HUES64 (cell line): ENCODE measurements at regions not wholly inside any gene's neighbourhood (a gene's known extent, or its start where the extent isn't known, plus 50 kb on each side); places are given as distances from the start of the nearest gene placed in this dataset.

Experiments
- H3K27ac ChIP-seq: 2 replicates; pipeline ENCODE4 v1.7.0; 2013; ENCODE audit warnings: low read depth, low read length, inconsistent platforms
- H3K27me3 ChIP-seq: 2 replicates; pipeline ENCODE4 v1.6.1; 2013; ENCODE audit warnings: mild to moderate bottlenecking, low read length; ENCODE audit not compliant: insufficient read depth
- H3K36me3 ChIP-seq: 2 replicates; pipeline ENCODE4 v1.6.1; 2013; ENCODE audit warnings: mild to moderate bottlenecking, low read length; ENCODE audit not compliant: insufficient read depth
- H3K4me1 ChIP-seq: 2 replicates; pipeline ENCODE4 v1.6.1; 2013; ENCODE audit warnings: mild to moderate bottlenecking, low read length, moderate library complexity; ENCODE audit not compliant: insufficient read depth
- H3K4me3 ChIP-seq: 2 replicates; pipeline ENCODE4 v1.5.1; 2013; ENCODE audit warnings: mild to moderate bottlenecking, low read length, moderate library complexity
- H3K9ac ChIP-seq: 2 replicates; pipeline ENCODE4 v1.6.1; 2013; ENCODE audit warnings: mild to moderate bottlenecking, low read depth, low read length
- H3K9me3 ChIP-seq: 2 replicates; pipeline ENCODE4 v1.6.1; 2013; ENCODE audit warnings: low read depth, low read length; ENCODE audit not compliant: insufficient read depth
- WGBS: fragments of 150-250, 120-280 bp; methylation state at CpG from one replicate; pipeline ENCODE4 v1.1.7; 2013; ENCODE audit warnings: missing lambda C conversion rate; 5-methylcytosine and 5-hydroxymethylcytosine counted together

GRCh38 chr9:25904701-25905100 is 226.5 kb upstream of the TUSC1 start:
- no CpG with 5 or more reads among the region's 1 CpG for WGBS
- no peaks in the 10 kb centered on the region for H3K9me3 ChIP-seq
- no peak overlapping the region for H3K27ac ChIP-seq
- no peak overlapping the region for H3K9ac ChIP-seq
- no peaks in the 10 kb centered on the region for H3K27me3 ChIP-seq
- no peaks in the 10 kb centered on the region for H3K4me1 ChIP-seq
- no peak overlapping the region for H3K4me3 ChIP-seq
- no peaks in the 10 kb centered on the region for H3K36me3 ChIP-seq

- no peaks in the 10 kb centered on the region for H3K27me3 ChIP-seq
- no peak overlapping the region for H3K27ac ChIP-seq
- H3K4me1 ChIP-seq, result no peaks in the 10 kb centered on the region
- no peak overlapping the region for H3K9ac ChIP-seq
- no peaks in the 10 kb centered on the region for H3K36me3 ChIP-seq
- H3K9me3 ChIP-seq, result peaks cover 6% of the 10 kb centered on the region; the same call in 1 of the 2 replicates
- no peak overlapping the region for H3K4me3 ChIP-seq
- 95% methylated on average over 3 of the region's 3 CpGs for WGBS
Observed at GRCh38 chr9:25891527-25891926, 213.3 kb upstream of the TUSC1 start.

- 100% methylated on average over 1 of the region's 1 CpG for WGBS
- no peaks in the 10 kb centered on the region for H3K36me3 ChIP-seq
Observed at GRCh38 chr9:25889661-25890060, 211.4 kb upstream of the TUSC1 start.

GRCh38 chr9:25876248-25876647 is 198.0 kb upstream of the TUSC1 start:
- H3K27ac ChIP-seq, result no peak overlapping the region
- H3K4me3 ChIP-seq, result no peak overlapping the region
- H3K36me3 ChIP-seq, result no peaks in the 10 kb centered on the region
- no peak overlapping the region for H3K9ac ChIP-seq
- 100% methylated on average over 1 of the region's 1 CpG for WGBS
- H3K9me3 ChIP-seq, result no peaks in the 10 kb centered on the region
- H3K27me3 ChIP-seq, result no peaks in the 10 kb centered on the region
- no peaks in the 10 kb centered on the region for H3K4me1 ChIP-seq

More at GRCh38 chr9:25889661-25890060, 211.4 kb upstream of the TUSC1 start:
- Histone ChIP-seq H3K4me3 (no peak overlapping the region), H3K9me3 (peaks cover 6% of the 10 kb centered on the region; the same call in 1 of the 2 replicates), H3K4me1 (no peaks in the 10 kb centered on the region), H3K27me3 (no peaks in the 10 kb centered on the region), H3K9ac (no peak overlapping the region), H3K27ac (no peak overlapping the region)

- H3K9me3 ChIP-seq, result no peaks in the 10 kb centered on the region
Observed at GRCh38 chr9:25864509-25864908, 186.3 kb upstream of the TUSC1 start.

GRCh38 chr9:25861421-25861820 is 183.2 kb upstream of the TUSC1 start:
- Histone ChIP-seq H3K36me3 (no peaks in the 10 kb centered on the region), H3K9me3 (no peaks in the 10 kb centered on the region)
- 100% methylated on average over 1 of the region's 2 CpGs for WGBS

More at GRCh38 chr9:25864509-25864908, 186.3 kb upstream of the TUSC1 start:
- no peak overlapping the region for H3K4me3 ChIP-seq
- no peak overlapping the region for H3K9ac ChIP-seq
- H3K27ac ChIP-seq, result no peak overlapping the region
- H3K4me1 ChIP-seq, result no peaks in the 10 kb centered on the region
- no peaks in the 10 kb centered on the region for H3K36me3 ChIP-seq
- WGBS, result 93% methylated on average over 1 of the region's 1 CpG
- no peaks in the 10 kb centered on the region for H3K27me3 ChIP-seq

GRCh38 chr9:25857147-25857546 is 178.9 kb upstream of the TUSC1 start:
- Histone ChIP-seq H3K4me1 (no peaks in the 10 kb centered on the region), H3K9ac (no peak overlapping the region), H3K9me3 (peaks cover 16% of the 10 kb centered on the region), H3K36me3 (no peaks in the 10 kb centered on the region), H3K27me3 (no peaks in the 10 kb centered on the region), H3K27ac (no peak overlapping the region), H3K4me3 (no peak overlapping the region)
- whole genome bisulfite sequencing, result 95% methylated on average over 1 of the region's 1 CpG

More at GRCh38 chr9:25861421-25861820, 183.2 kb upstream of the TUSC1 start:
- Histone ChIP-seq H3K4me3 (no peak overlapping the region), H3K4me1 (no peaks in the 10 kb centered on the region), H3K27ac (no peak overlapping the region), H3K9ac (no peak overlapping the region), H3K27me3 (no peaks in the 10 kb centered on the region)

GRCh38 chr9:25850803-25851202 is 172.6 kb upstream of the TUSC1 start:
- Histone ChIP-seq H3K27ac (no peak overlapping the region), H3K27me3 (no peaks in the 10 kb centered on the region), H3K9ac (no peak overlapping the region), H3K4me3 (no peak overlapping the region), H3K4me1 (no peaks in the 10 kb centered on the region), H3K9me3 (peaks cover 58% of the 10 kb centered on the region), H3K36me3 (no peaks in the 10 kb centered on the region)
- 96% methylated on average over 2 of the region's 2 CpGs for WGBS

- Histone ChIP-seq H3K4me1 (no peaks in the 10 kb centered on the region), H3K36me3 (no peaks in the 10 kb centered on the region), H3K9ac (no peak overlapping the region), H3K9me3 (peaks cover 29% of the 10 kb centered on the region), H3K27ac (no peak overlapping the region), H3K27me3 (no peaks in the 10 kb centered on the region), H3K4me3 (no peak overlapping the region)
- 100% methylated on average over 1 of the region's 1 CpG for WGBS
Observed at GRCh38 chr9:25845867-25846266, 167.6 kb upstream of the TUSC1 start.

GRCh38 chr9:25830381-25830780 is 152.1 kb upstream of the TUSC1 start:
- no peaks in the 10 kb centered on the region for H3K27me3 ChIP-seq

GRCh38 chr9:25827626-25828025 is 149.4 kb upstream of the TUSC1 start:
- Histone ChIP-seq H3K9me3 (no peaks in the 10 kb centered on the region), H3K27ac (no peak overlapping the region), H3K4me3 (no peak overlapping the region), H3K36me3 (no peaks in the 10 kb centered on the region), H3K4me1 (no peaks in the 10 kb centered on the region), H3K9ac (no peak overlapping the region), H3K27me3 (no peaks in the 10 kb centered on the region)
- 92% methylated on average over 1 of the region's 1 CpG for WGBS

More at GRCh38 chr9:25830381-25830780, 152.1 kb upstream of the TUSC1 start:
- Histone ChIP-seq H3K27ac (no peak overlapping the region), H3K4me1 (no peaks in the 10 kb centered on the region), H3K36me3 (no peaks in the 10 kb centered on the region), H3K9me3 (no peaks in the 10 kb centered on the region), H3K9ac (no peak overlapping the region), H3K4me3 (no peak overlapping the region)
- 97% methylated on average over 4 of the region's 7 CpGs for WGBS

- Histone ChIP-seq H3K27ac (no peak overlapping the region), H3K9me3 (no peaks in the 10 kb centered on the region), H3K9ac (no peak overlapping the region), H3K4me3 (no peak overlapping the region), H3K4me1 (no peaks in the 10 kb centered on the region), H3K27me3 (no peaks in the 10 kb centered on the region), H3K36me3 (no peaks in the 10 kb centered on the region)
- 97% methylated on average over 3 of the region's 3 CpGs for WGBS
Observed at GRCh38 chr9:25816439-25816838, 138.2 kb upstream of the TUSC1 start.
